ENCODE measurements at regions not wholly inside any gene's neighbourhood (a gene's known extent, or its start where the extent isn't known, plus 50 kb on each side); places are given as distances from the start of the nearest gene placed in this dataset.

DNA sequence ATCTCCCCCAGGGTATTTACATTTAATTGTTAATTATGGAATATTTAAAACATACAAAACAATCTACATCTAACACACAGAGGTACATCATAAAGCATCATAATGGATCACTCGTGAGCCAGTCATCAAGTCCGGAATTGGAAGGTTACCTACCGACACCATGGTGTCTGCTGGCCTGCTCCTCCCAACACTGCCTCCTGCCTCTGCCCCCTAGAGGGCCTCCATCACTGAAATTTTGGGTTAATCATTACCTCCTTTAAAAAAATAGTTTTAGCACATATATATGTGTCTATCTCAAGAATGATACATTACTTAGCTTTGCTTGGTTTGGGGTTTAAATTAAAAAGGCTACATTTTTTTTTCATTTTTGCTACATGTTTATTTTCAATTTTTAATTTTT is 114.6 kb upstream of the PDE10A start:
- no peak for TF ChIP-seq CTCF (tag by site-specific recombination; IDR thresholded peaks at IDR 0.05)
- no peak for TF ChIP-seq PRDM10 (tag by site-specific recombination; IDR thresholded peaks at IDR 0.05)
- TF ChIP-seq ZNF138 (tag by site-specific recombination; IDR thresholded peaks at IDR 0.05; ENCODE audit: borderline replicate concordance): no peak
- no peak for TF ChIP-seq HOXA7 (CRISPR knock-in tag; IDR thresholded peaks at IDR 0.05; ENCODE audit: borderline replicate concordance)
- TF ChIP-seq ZNF184 (tag by site-specific recombination; IDR thresholded peaks at IDR 0.05): no peak
- no peak for TF ChIP-seq ZNF529 (tag by site-specific recombination; IDR thresholded peaks at IDR 0.05; ENCODE audit: insufficient replicate concordance)
- no peak for TF ChIP-seq ZNF121 (tag by site-specific recombination; IDR thresholded peaks at IDR 0.05)
- no peak for TF ChIP-seq YY1 (tag by site-specific recombination; IDR thresholded peaks at IDR 0.05)

Data from HEK293 (cell line).